H9 (cell line): ENCODE measurements at regions not wholly inside any gene's neighbourhood (a gene's known extent, or its start where the extent isn't known, plus 50 kb on each side); places are given as distances from the start of the nearest gene placed in this dataset.

Experiments used
- DNase-seq: peaks from one replicate; pipeline ENCODE4 v3.0.0-alpha.2; 2017
- H2AFZ ChIP-seq: one replicate; pipeline ENCODE4 v1.6.1; 2013; ENCODE audit warnings: mild to moderate bottlenecking, low read length, control low read depth, moderate library complexity
- H2AK5ac ChIP-seq: 2 replicates; pipeline ENCODE4 v1.6.1; 2013; ENCODE audit warnings: low read length, control low read depth, mixed read lengths; ENCODE audit not compliant: insufficient read length
- H2BK120ac ChIP-seq: one replicate; pipeline ENCODE4 v1.6.1; 2013; ENCODE audit warnings: low read depth, mild to moderate bottlenecking, low read length, control low read depth, inconsistent platforms; ENCODE audit not compliant: poor library complexity, severe bottlenecking
- H2BK12ac ChIP-seq: 2 replicates; pipeline ENCODE4 v1.6.1; 2013; ENCODE audit warnings: low read length, control low read depth, mixed read lengths, low read depth; ENCODE audit not compliant: insufficient read length
- H2BK15ac ChIP-seq: 2 replicates; pipeline ENCODE4 v1.6.1; 2013; ENCODE audit warnings: low read depth, low read length, control low read depth
- H2BK20ac ChIP-seq: one replicate; pipeline ENCODE4 v1.6.1; 2013; ENCODE audit warnings: low read depth, mild to moderate bottlenecking, low read length, control low read depth, inconsistent platforms; ENCODE audit not compliant: poor library complexity, severe bottlenecking
- H2BK5ac ChIP-seq: 2 replicates; pipeline ENCODE4 v1.6.1; 2013; ENCODE audit warnings: low read length, control low read depth, mixed read lengths; ENCODE audit not compliant: insufficient read length
- H3K14ac ChIP-seq: 2 replicates; pipeline ENCODE4 v1.6.1; 2013; ENCODE audit warnings: low read length, control low read depth; ENCODE audit not compliant: insufficient read depth
- H3K18ac ChIP-seq: 2 replicates; pipeline ENCODE4 v1.6.1; 2013; ENCODE audit warnings: low read depth, mild to moderate bottlenecking, mixed read lengths, low read length, control low read depth; ENCODE audit not compliant: insufficient read length
- H3K23ac ChIP-seq: 2 replicates; pipeline ENCODE4 v1.6.1; 2013; ENCODE audit warnings: low read length, control low read depth, mixed read lengths, low read depth; ENCODE audit not compliant: insufficient read length
- H3K23me2 ChIP-seq: 2 replicates; pipeline ENCODE4 v1.6.1; 2013; ENCODE audit warnings: low read depth, mild to moderate bottlenecking, mixed read lengths, low read length, control low read depth; ENCODE audit not compliant: insufficient read length, poor library complexity, severe bottlenecking
- H3K27ac ChIP-seq: 2 replicates; pipeline ENCODE4 v1.5.1; 2013; ENCODE audit warnings: low read length, control low read depth, mixed read lengths, low read depth; ENCODE audit not compliant: insufficient read length
- H3K27me3 ChIP-seq: 2 replicates; pipeline ENCODE4 v1.6.1; 2013; ENCODE audit warnings: low read length, control low read depth, inconsistent platforms; ENCODE audit not compliant: insufficient read depth
- H3K4ac ChIP-seq: 2 replicates; pipeline ENCODE4 v1.6.1; 2013; ENCODE audit warnings: low read depth, mild to moderate bottlenecking, control low read depth, inconsistent platforms, low read length, moderate library complexity
- H3K4me1 ChIP-seq: 2 replicates; pipeline ENCODE4 v1.6.1; 2013; ENCODE audit warnings: low read length, control low read depth, inconsistent platforms; ENCODE audit not compliant: insufficient read depth
- H3K4me2 ChIP-seq: 2 replicates; pipeline ENCODE4 v1.6.1; 2013; ENCODE audit warnings: low read length, control low read depth, mixed read lengths; ENCODE audit not compliant: insufficient read length, insufficient read depth
- H3K56ac ChIP-seq: 2 replicates; pipeline ENCODE4 v1.6.1; 2013; ENCODE audit warnings: low read depth, mild to moderate bottlenecking, mixed read lengths, low read length, control low read depth; ENCODE audit not compliant: insufficient read length
- H3K79me1 ChIP-seq: 2 replicates; pipeline ENCODE4 v1.6.1; 2013; ENCODE audit warnings: low read depth, mild to moderate bottlenecking, moderate library complexity, low read length, control low read depth, inconsistent platforms; ENCODE audit not compliant: insufficient read depth, poor library complexity, severe bottlenecking
- H3K79me2 ChIP-seq: 2 replicates; pipeline ENCODE4 v1.6.1; 2013; ENCODE audit warnings: low read length, control low read depth, inconsistent platforms; ENCODE audit not compliant: insufficient read depth
- H3K9ac ChIP-seq: 2 replicates; pipeline ENCODE4 v1.6.1; 2013; ENCODE audit warnings: low read length, control low read depth, mixed read lengths; ENCODE audit not compliant: insufficient read length; ENCODE audit errors: extremely low read depth
- H3K9me3 ChIP-seq: one replicate; pipeline ENCODE4 v1.6.1; 2013; ENCODE audit warnings: low read depth, low read length, inconsistent platforms; ENCODE audit not compliant: control insufficient read depth
- H3T11ph ChIP-seq: one replicate; pipeline ENCODE4 v1.6.1; 2013; ENCODE audit warnings: mild to moderate bottlenecking, low read length, control low read depth, inconsistent platforms
- H4K20me1 ChIP-seq: one replicate; pipeline ENCODE4 v1.6.1; 2013; ENCODE audit not compliant: control insufficient read depth, insufficient read length, insufficient read depth
- H4K5ac ChIP-seq: 2 replicates; pipeline ENCODE4 v1.6.1; 2013; ENCODE audit warnings: low read depth, mild to moderate bottlenecking, mixed read lengths, low read length, control low read depth; ENCODE audit not compliant: insufficient read length
- H4K8ac ChIP-seq: replicated peaks from 2 replicates; pipeline ENCODE4 v1.6.1; 2013; ENCODE audit warnings: low read length, control low read depth, mixed read lengths, low read depth; ENCODE audit not compliant: insufficient read length
- H4K91ac ChIP-seq: 2 replicates; pipeline ENCODE4 v1.6.1; 2013; ENCODE audit warnings: low read depth, mild to moderate bottlenecking, moderate library complexity, mixed read lengths, low read length, control low read depth; ENCODE audit not compliant: insufficient read length
- H3K27ac Mint-ChIP-seq, 3 experiments: 2 replicates in 2 of 3; 3 replicates in 1 of 3; pipeline ENCODE4 v1.8.0; 2020 to 2021; ENCODE audit warnings: mixed read lengths in 3 of 3, mild to moderate bottlenecking in 1 of 3, moderate library complexity in 1 of 3
- H3K27me3 Mint-ChIP-seq: 2 replicates; pipeline ENCODE4 v1.8.0; 2021; ENCODE audit warnings: low read depth, mild to moderate bottlenecking, moderate library complexity, mixed read lengths
- H3K36me3 Mint-ChIP-seq, 3 experiments: 2 replicates in 2 of 3; 3 replicates in 1 of 3; pipeline ENCODE4 v1.8.0; 2020 to 2021; ENCODE audit warnings: low read depth in 3 of 3, mixed read lengths in 3 of 3; ENCODE audit not compliant: insufficient read depth in 1 of 3
- H3K4me1 Mint-ChIP-seq, 2 experiments: 2 replicates each; pipeline ENCODE4 v1.8.0; 2020; ENCODE audit warnings: mixed read lengths in 2 of 2
- H3K4me3 Mint-ChIP-seq, 2 experiments: 2 replicates in 1 of 2; 3 replicates in 1 of 2; pipeline ENCODE4 v1.8.0; 2020 to 2021; ENCODE audit warnings: mild to moderate bottlenecking in 2 of 2, mixed read lengths in 2 of 2, moderate library complexity in 1 of 2
- H3K9me3 Mint-ChIP-seq, 2 experiments: 2 replicates in 1 of 2; 3 replicates in 1 of 2; pipeline ENCODE4 v1.8.0; 2020; ENCODE audit warnings: mild to moderate bottlenecking in 2 of 2, mixed read lengths in 2 of 2, moderate library complexity in 1 of 2
- WGBS: extraction: QIAGEN DNeasy Blood & Tissue Kit; methylation state at CpG from one replicate; pipeline ENCODE4 v1.1.7; 2013; ENCODE audit warnings: missing lambda C conversion rate, low lambda C conversion rate, mixed read lengths; ENCODE audit not compliant: insufficient read length; ENCODE audit errors: extremely low coverage; 5-methylcytosine and 5-hydroxymethylcytosine counted together
- TF ChIP-seq, protein P1 (sequence below): fragments of 200-600 bp; sonication (generic); conservative IDR thresholded peaks from 3 replicates; pipeline ENCODE4 v1.8.0; 2021; ENCODE audit warnings: antibody characterized with exemption, mild to moderate bottlenecking

DNA sequence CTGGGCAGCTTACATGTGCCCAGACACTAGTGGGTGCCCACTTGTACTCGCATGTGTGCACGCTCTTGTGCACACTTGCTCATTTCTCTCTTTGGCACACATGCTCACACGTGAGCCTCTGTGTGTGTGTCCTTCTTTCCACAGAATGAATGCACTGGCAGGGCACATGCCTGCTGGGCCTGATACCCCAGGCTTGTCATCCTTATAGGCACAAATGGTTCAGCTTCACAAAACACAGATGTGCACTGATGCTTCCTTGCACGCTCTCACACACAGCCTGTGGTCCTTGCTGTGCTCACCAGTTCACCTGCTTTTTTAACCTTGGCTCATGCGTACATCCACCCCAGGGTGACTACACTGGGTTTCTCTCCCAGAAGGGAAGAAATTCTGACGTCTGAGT is 174.8 kb downstream of the BUD13 start:
- Histone ChIP-seq H3K18ac (no peak overlapping the region), H3K4ac (no peak overlapping the region), H2BK5ac (no peak overlapping the region), H3K27ac (no peak overlapping the region), H3K56ac (no peak overlapping the region), H2BK120ac (no peak overlapping the region), H4K91ac (no peak overlapping the region), H4K20me1 (no peaks in the 10 kb centered on the region), H3K27me3 (no peaks in the 10 kb centered on the region; the same call in 1 of the 2 replicates), H3K23ac (no peak overlapping the region), H2AK5ac (no peak overlapping the region), H3T11ph (no peak overlapping the region), H2BK20ac (no peak overlapping the region), H3K4me1 (no peaks in the 10 kb centered on the region), H2BK15ac (no peak overlapping the region), H2BK12ac (no peak overlapping the region), H3K23me2 (no peaks in the 10 kb centered on the region), H3K14ac (no peak overlapping the region), H4K8ac (no peak overlapping the region), H3K79me2 (no peaks in the 10 kb centered on the region), H3K9ac (no peak overlapping the region), H3K9me3 (no peaks in the 10 kb centered on the region), H4K5ac (no peak overlapping the region), H2AFZ (no peak overlapping the region), H3K79me1 (no peaks in the 10 kb centered on the region), H3K4me2 (no peak overlapping the region)
- Mint-ChIP-seq H3K27ac (no peak overlapping the region), H3K4me3 (no peak overlapping the region), H3K9me3 (no peaks in the 10 kb centered on the region), H3K4me1 (peaks cover 6 to 8% of the 10 kb centered on the region in 2 experiments), H3K36me3 (no peaks in the 10 kb centered on the region), H3K27me3 (peaks cover 70% of the 10 kb centered on the region)
- TF ChIP-seq, protein P1, sequence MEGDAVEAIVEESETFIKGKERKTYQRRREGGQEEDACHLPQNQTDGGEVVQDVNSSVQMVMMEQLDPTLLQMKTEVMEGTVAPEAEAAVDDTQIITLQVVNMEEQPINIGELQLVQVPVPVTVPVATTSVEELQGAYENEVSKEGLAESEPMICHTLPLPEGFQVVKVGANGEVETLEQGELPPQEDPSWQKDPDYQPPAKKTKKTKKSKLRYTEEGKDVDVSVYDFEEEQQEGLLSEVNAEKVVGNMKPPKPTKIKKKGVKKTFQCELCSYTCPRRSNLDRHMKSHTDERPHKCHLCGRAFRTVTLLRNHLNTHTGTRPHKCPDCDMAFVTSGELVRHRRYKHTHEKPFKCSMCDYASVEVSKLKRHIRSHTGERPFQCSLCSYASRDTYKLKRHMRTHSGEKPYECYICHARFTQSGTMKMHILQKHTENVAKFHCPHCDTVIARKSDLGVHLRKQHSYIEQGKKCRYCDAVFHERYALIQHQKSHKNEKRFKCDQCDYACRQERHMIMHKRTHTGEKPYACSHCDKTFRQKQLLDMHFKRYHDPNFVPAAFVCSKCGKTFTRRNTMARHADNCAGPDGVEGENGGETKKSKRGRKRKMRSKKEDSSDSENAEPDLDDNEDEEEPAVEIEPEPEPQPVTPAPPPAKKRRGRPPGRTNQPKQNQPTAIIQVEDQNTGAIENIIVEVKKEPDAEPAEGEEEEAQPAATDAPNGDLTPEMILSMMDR, result no peak
- WGBS, result no CpG with 5 or more reads among the region's 6 CpGs
- no peak for DNase-seq
